Spleen (tissue), 7 donors: ENCODE measurements at regions not wholly inside any gene's neighbourhood (a gene's known extent, or its start where the extent isn't known, plus 50 kb on each side); places are given as distances from the start of the nearest gene placed in this dataset.

ENCODE experiments used
- POLR2A ChIP-seq, 3 donors: fragments of 450-650 bp; IDR thresholded peaks; one replicate each; pipeline ENCODE4 v1.5.1; 2017; ENCODE audit warnings: antibody characterized with exemption in 3 of 3, mild to moderate bottlenecking in 1 of 3
- POLR2AphosphoS5 ChIP-seq, 3 donors: sonication (generic); formaldehyde crosslinking; IDR thresholded peaks; one replicate each; pipeline ENCODE4 v1.5.1; 2017; ENCODE audit warnings: antibody characterized with exemption in 3 of 3
- TF ChIP-seq, protein P1 (sequence below), 11 experiments: fragments of 200-600 bp in 7 of 11; fragments of 450-650 bp in 4 of 11; sonication (generic) in 4 of 11; IDR thresholded peaks in 8 of 11; conservative IDR thresholded peaks in 3 of 11; 1 replicate in 7 of 11; 2 replicates in 4 of 11; pipeline versions ENCODE4 v1.4.0 to v1.8.0; 2016 to 2021; ENCODE audit warnings: antibody characterized with exemption in 11 of 11, inconsistent platforms in 4 of 11, mild to moderate bottlenecking in 1 of 11
- donor health status: DM: no; HTN: no; CAD: no; lungs with moderate emphysema.
- donor health status: DM: no; HTN: no; CAD: no.
- donor health status: DM: no; HTN: no; CAD: no.

DNA sequence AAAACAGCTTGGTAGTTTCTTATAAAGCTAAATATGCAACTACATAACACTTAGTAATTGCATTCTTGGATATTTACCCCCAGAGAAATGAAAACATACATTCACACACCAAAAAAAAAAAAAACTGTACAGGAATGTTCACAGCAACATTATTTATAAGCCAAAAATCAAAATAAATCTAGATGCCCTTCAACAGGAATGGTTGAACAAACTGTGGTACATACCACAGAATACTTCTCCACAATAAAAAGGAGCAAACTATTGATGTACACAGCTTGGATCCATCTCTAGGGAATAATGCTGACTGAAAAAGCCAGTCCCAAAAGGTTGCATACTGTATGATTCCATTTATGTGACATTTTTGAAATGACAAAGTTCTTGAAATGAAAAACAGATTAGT lies 62.1 kb upstream of the SLC38A4 start:
- TF ChIP-seq POLR2A (IDR thresholded peaks at IDR 0.05) (no peak), POLR2AphosphoS5 (IDR thresholded peaks at IDR 0.05) (no peak)
- TF ChIP-seq, protein P1, sequence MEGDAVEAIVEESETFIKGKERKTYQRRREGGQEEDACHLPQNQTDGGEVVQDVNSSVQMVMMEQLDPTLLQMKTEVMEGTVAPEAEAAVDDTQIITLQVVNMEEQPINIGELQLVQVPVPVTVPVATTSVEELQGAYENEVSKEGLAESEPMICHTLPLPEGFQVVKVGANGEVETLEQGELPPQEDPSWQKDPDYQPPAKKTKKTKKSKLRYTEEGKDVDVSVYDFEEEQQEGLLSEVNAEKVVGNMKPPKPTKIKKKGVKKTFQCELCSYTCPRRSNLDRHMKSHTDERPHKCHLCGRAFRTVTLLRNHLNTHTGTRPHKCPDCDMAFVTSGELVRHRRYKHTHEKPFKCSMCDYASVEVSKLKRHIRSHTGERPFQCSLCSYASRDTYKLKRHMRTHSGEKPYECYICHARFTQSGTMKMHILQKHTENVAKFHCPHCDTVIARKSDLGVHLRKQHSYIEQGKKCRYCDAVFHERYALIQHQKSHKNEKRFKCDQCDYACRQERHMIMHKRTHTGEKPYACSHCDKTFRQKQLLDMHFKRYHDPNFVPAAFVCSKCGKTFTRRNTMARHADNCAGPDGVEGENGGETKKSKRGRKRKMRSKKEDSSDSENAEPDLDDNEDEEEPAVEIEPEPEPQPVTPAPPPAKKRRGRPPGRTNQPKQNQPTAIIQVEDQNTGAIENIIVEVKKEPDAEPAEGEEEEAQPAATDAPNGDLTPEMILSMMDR (IDR thresholded peaks at IDR 0.05 in 8 of 11, conservative IDR thresholded peaks at IDR 0.05 in 3 of 11): no peak
